ENCODE measurements at regions not wholly inside any gene's neighbourhood (a gene's known extent, or its start where the extent isn't known, plus 50 kb on each side); places are given as distances from the start of the nearest gene placed in this dataset.
"Not testable (repeated sequence)": the region's sequence is repeated elsewhere in the genome, so short reads cannot be mapped to it uniquely, and the experiment has no call there.

DNA sequence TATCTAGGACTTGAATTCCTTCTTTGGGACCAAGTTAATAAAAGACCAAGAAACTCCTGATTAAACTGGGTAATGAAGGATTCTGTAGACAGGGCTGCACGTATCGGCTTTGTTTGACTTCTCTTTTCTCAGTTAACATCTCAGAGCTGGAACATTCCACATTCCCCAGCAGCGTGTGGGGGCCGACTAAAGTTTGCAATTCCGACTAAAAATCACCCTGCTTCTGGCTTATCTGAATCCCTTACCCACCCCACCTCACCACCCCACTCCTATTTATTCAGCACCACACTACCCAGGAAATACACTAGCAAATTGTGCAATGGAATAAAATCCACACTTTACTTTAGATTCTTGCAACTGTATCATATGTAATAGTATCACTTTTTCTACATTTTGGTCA lies 87.1 kb downstream of the EOMES start:
- H3K36me3 ChIP-seq (ENCODE audit: control insufficient read depth, insufficient read depth, low read length); BruUV-seq (replicated peaks); H4K20me1 ChIP-seq (replicated peaks; ENCODE audit: control insufficient read depth, insufficient read depth, low read length); H3K4me2 ChIP-seq (ENCODE audit: insufficient read depth, low read length); H3K4me3 ChIP-seq; DNase-seq (ENCODE audit: extremely low read depth in 1 of 4, low spot score in 3 of 4); H3K9ac ChIP-seq (ENCODE audit: insufficient read depth in 1 of 2, low read depth in 2 of 2, low read length in 2 of 2); H3K9me1 ChIP-seq (ENCODE audit: control insufficient read depth, insufficient read depth, low read length); POLR2A ChIA-PET; H3K27ac ChIP-seq (ENCODE audit: extremely low read depth, low read depth, low read length); H2AFZ ChIP-seq (ENCODE audit: low read depth, low read length); FAIRE-seq; H3K4me1 ChIP-seq (replicated peaks in 1 of 2; ENCODE audit: control insufficient read depth in 2 of 2, insufficient read depth in 2 of 2, low read length in 2 of 2); H3K79me2 ChIP-seq (ENCODE audit: control insufficient read depth, insufficient read depth, low read length); intact Hi-C loops (cut with micrococcal nuclease); CTCF ChIA-PET (ENCODE audit: low intra/inter-chr PET ratio); H3K27me3 ChIP-seq (ENCODE audit: control insufficient read depth in 2 of 2, insufficient read depth in 2 of 2, low read length in 2 of 2); ATAC-seq; H3K9me3 ChIP-seq (replicated peaks; ENCODE audit: control insufficient read depth, insufficient read depth, low read depth, low read length); in situ Hi-C loops (cut with MboI): not testable (repeated sequence)
- WGBS (ENCODE audit: insufficient coverage, low coverage, missing lambda C conversion rate): 8% methylated on average over 5 of the region's 5 CpGs

DNA sequence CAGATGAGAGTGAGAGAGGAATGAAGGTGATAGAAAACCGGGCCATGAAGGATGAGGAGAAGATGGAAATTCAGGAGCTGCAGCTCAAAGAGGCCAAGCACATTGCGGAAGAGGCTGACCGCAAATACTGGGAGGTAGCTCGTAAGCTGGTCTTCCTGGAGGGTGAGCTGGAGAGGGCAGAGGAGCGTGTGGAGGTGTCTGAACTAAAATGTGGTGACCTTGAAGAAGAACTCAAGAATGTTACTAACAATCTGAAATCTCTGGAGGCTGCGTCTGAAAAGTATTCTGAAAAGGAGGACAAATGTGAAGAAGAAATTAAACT lies 88.9 kb downstream of the EOMES start:
- Histone ChIP-seq H3K9ac (ENCODE audit: insufficient read depth in 1 of 2, low read depth in 2 of 2, low read length in 2 of 2) (no peak overlapping the region), H3K79me2 (ENCODE audit: control insufficient read depth, insufficient read depth, low read length) (no peaks in the 10 kb centered on the region), H3K9me3 (replicated peaks; ENCODE audit: control insufficient read depth, insufficient read depth, low read depth, low read length) (no peaks in the 10 kb centered on the region), H3K27me3 (ENCODE audit: control insufficient read depth in 2 of 2, insufficient read depth in 2 of 2, low read length in 2 of 2) (no peaks in the 10 kb centered on the region; a peak in 1 of 5 replicates), H3K4me1 (replicated peaks in 1 of 2; ENCODE audit: control insufficient read depth in 2 of 2, insufficient read depth in 2 of 2, low read length in 2 of 2) (peaks cover 0 to 6% of the 10 kb centered on the region in 2 experiments; a peak in 2 of 5 replicates), H3K4me2 (ENCODE audit: insufficient read depth, low read length) (no peak overlapping the region), H3K36me3 (ENCODE audit: control insufficient read depth, insufficient read depth, low read length) (no peaks in the 10 kb centered on the region), H3K9me1 (ENCODE audit: control insufficient read depth, insufficient read depth, low read length) (no peaks in the 10 kb centered on the region), H4K20me1 (replicated peaks; ENCODE audit: control insufficient read depth, insufficient read depth, low read length) (no peaks in the 10 kb centered on the region), H3K27ac (ENCODE audit: extremely low read depth, low read depth, low read length) (no peak overlapping the region), H2AFZ (ENCODE audit: low read depth, low read length) (no peak overlapping the region), H3K4me3 (no peak overlapping the region)
- in situ Hi-C loops (cut with MboI) (no loop called here), intact Hi-C loops (cut with micrococcal nuclease) (no loop called here)
- ChIA-PET POLR2A (no interaction called here), CTCF (ENCODE audit: low intra/inter-chr PET ratio) (no interaction called here)
- WGBS (ENCODE audit: insufficient coverage, low coverage, missing lambda C conversion rate): 10% methylated on average over 6 of the region's 6 CpGs
- TF ChIP-seq, protein P1, sequence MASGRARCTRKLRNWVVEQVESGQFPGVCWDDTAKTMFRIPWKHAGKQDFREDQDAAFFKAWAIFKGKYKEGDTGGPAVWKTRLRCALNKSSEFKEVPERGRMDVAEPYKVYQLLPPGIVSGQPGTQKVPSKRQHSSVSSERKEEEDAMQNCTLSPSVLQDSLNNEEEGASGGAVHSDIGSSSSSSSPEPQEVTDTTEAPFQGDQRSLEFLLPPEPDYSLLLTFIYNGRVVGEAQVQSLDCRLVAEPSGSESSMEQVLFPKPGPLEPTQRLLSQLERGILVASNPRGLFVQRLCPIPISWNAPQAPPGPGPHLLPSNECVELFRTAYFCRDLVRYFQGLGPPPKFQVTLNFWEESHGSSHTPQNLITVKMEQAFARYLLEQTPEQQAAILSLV (tag; IDR thresholded peaks at IDR 0.05): no peak
- TF ChIP-seq, protein P2, sequence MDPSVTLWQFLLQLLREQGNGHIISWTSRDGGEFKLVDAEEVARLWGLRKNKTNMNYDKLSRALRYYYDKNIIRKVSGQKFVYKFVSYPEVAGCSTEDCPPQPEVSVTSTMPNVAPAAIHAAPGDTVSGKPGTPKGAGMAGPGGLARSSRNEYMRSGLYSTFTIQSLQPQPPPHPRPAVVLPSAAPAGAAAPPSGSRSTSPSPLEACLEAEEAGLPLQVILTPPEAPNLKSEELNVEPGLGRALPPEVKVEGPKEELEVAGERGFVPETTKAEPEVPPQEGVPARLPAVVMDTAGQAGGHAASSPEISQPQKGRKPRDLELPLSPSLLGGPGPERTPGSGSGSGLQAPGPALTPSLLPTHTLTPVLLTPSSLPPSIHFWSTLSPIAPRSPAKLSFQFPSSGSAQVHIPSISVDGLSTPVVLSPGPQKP (CRISPR knock-in tag; IDR thresholded peaks at IDR 0.05): no peak
- no peak for TF ChIP-seq POLR3A (IDR thresholded peaks at IDR 0.05; ENCODE audit: borderline replicate concordance, extremely low read depth, insufficient read depth, insufficient read length)
- no peak for TF ChIP-seq ESRRA (IDR thresholded peaks at IDR 0.05; ENCODE audit: borderline replicate concordance, low read depth)
- TF ChIP-seq YY1 (IDR thresholded peaks at IDR 0.05; ENCODE audit: borderline replicate concordance in 1 of 3, control insufficient read depth in 1 of 3, extremely low read depth in 1 of 3, insufficient read depth in 3 of 3, insufficient read length in 1 of 3, insufficient replicate concordance in 2 of 3, low read depth in 1 of 3, low read length in 2 of 3): no peak
- no peak for TF ChIP-seq ATF7 (IDR thresholded peaks at IDR 0.05)
- TF ChIP-seq FIP1L1 (IDR thresholded peaks at IDR 0.05; ENCODE audit: low read depth, low read length, poor library complexity, severe bottlenecking): no peak
- TF ChIP-seq, protein P3, sequence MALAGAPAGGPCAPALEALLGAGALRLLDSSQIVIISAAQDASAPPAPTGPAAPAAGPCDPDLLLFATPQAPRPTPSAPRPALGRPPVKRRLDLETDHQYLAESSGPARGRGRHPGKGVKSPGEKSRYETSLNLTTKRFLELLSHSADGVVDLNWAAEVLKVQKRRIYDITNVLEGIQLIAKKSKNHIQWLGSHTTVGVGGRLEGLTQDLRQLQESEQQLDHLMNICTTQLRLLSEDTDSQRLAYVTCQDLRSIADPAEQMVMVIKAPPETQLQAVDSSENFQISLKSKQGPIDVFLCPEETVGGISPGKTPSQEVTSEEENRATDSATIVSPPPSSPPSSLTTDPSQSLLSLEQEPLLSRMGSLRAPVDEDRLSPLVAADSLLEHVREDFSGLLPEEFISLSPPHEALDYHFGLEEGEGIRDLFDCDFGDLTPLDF (CRISPR knock-in tag; IDR thresholded peaks at IDR 0.05): no peak
- TF ChIP-seq GABPB1 (CRISPR knock-in tag; IDR thresholded peaks at IDR 0.05): no peak
- BruUV-seq (replicated peaks): no TSS peak
- ATAC-seq (no peak; the same call in 2 of the 3 replicates), FAIRE-seq (no peak), DNase-seq (ENCODE audit: extremely low read depth in 1 of 4, low spot score in 3 of 4) (no peak)
